Superior temporal gyrus (tissue), 1 donor: ENCODE measurements at regions not wholly inside any gene's neighbourhood (a gene's known extent, or its start where the extent isn't known, plus 50 kb on each side); places are given as distances from the start of the nearest gene placed in this dataset.
"Not testable (repeated sequence)": the region's sequence is repeated elsewhere in the genome, so short reads cannot be mapped to it uniquely, and the experiment has no call there.

ENCODE experiments used
- DNase-seq: peaks from one replicate; pipeline ENCODE4 v3.0.0-alpha.2; 2016; ENCODE audit errors: extremely low spot score

- DNase-seq, result no peak
Measured at GRCh38 chr21:28590026-28590425, 402.7 kb downstream of the LTN1 start.

GRCh38 chr21:28588997-28589396 is 403.7 kb downstream of the LTN1 start:
- no peak for DNase-seq

- no peak for DNase-seq
Measured at GRCh38 chr21:28587748-28588147, 404.9 kb downstream of the LTN1 start.

GRCh38 chr21:28581976-28582375 is 410.7 kb downstream of the LTN1 start:
- DNase-seq, result no peak

- not testable (repeated sequence) for DNase-seq
Measured at GRCh38 chr21:28581311-28581731, 411.4 kb downstream of the LTN1 start.

GRCh38 chr21:28580585-28580984 is 412.1 kb downstream of the LTN1 start:
- DNase-seq, result no peak

GRCh38 chr21:28579986-28580550 is 412.6 kb downstream of the LTN1 start:
- no peak for DNase-seq

GRCh38 chr21:28568692-28569091 is 424.0 kb downstream of the LTN1 start:
- DNase-seq, result no peak

GRCh38 chr21:28563933-28564332 is 428.7 kb downstream of the LTN1 start:
- not testable (repeated sequence) for DNase-seq

GRCh38 chr21:28561772-28562171 is 430.9 kb downstream of the LTN1 start:
- no peak for DNase-seq

GRCh38 chr21:28554660-28555475 is 437.8 kb downstream of the LTN1 start:
- DNase-seq, result no peak

GRCh38 chr21:28550057-28550825 is 442.4 kb downstream of the LTN1 start:
- no peak for DNase-seq

- DNase-seq, result no peak
Measured at GRCh38 chr21:28548291-28548690, 444.4 kb downstream of the LTN1 start.

GRCh38 chr21:28547766-28548165 is 444.9 kb downstream of the LTN1 start:
- DNase-seq, result no peak

GRCh38 chr21:28543975-28544374 is 448.7 kb downstream of the LTN1 start:
- no peak for DNase-seq

- no peak for DNase-seq
Measured at GRCh38 chr21:28541371-28542112, 451.1 kb downstream of the LTN1 start.

GRCh38 chr21:28540514-28540913 is 452.2 kb downstream of the LTN1 start:
- DNase-seq, result no peak

- no peak for DNase-seq
Measured at GRCh38 chr21:28539623-28539988, 453.1 kb downstream of the LTN1 start.

GRCh38 chr21:28538987-28539622 is 453.6 kb downstream of the LTN1 start:
- DNase-seq, result no peak

- DNase-seq, result no peak
Measured at GRCh38 chr21:28537371-28538079, 455.2 kb downstream of the LTN1 start.

GRCh38 chr21:28532446-28532845 is 460.2 kb downstream of the LTN1 start:
- no peak for DNase-seq
